H4 (cell line): ENCODE measurements at regions not wholly inside any gene's neighbourhood (a gene's known extent, or its start where the extent isn't known, plus 50 kb on each side); places are given as distances from the start of the nearest gene placed in this dataset.

Experiments used
- DNase-seq: peaks from one replicate; pipeline ENCODE4 v3.0.0-alpha.2; 2015; ENCODE audit warnings: low spot score

- DNase-seq = peak; percentile 27
Measured at GRCh38 chr12:110794623-110795280, 52.0 kb upstream of the CCDC63 start.

- DNase-seq = no peak
Measured at GRCh38 chr12:110796952-110797351, 49.8 kb upstream of the CCDC63 start.
